Lower leg skin (tissue), 3 donors: ENCODE measurements at regions not wholly inside any gene's neighbourhood (a gene's known extent, or its start where the extent isn't known, plus 50 kb on each side); places are given as distances from the start of the nearest gene placed in this dataset.

ENCODE experiments used
- POLR2A ChIP-seq, 2 donors: fragments of 450-650 bp; IDR thresholded peaks; one replicate each; pipeline ENCODE4 v1.6.1; 2016 to 2017; ENCODE audit warnings: antibody characterized with exemption in 2 of 2, mild to moderate bottlenecking in 1 of 2, moderate library complexity in 1 of 2
- TF ChIP-seq, protein P1 (sequence below), 3 donors: fragments of 450-650 bp; IDR thresholded peaks; one replicate each; pipeline ENCODE4 v1.5.1; 2016; ENCODE audit warnings: antibody characterized with exemption in 3 of 3, mild to moderate bottlenecking in 3 of 3, moderate library complexity in 2 of 3

DNA sequence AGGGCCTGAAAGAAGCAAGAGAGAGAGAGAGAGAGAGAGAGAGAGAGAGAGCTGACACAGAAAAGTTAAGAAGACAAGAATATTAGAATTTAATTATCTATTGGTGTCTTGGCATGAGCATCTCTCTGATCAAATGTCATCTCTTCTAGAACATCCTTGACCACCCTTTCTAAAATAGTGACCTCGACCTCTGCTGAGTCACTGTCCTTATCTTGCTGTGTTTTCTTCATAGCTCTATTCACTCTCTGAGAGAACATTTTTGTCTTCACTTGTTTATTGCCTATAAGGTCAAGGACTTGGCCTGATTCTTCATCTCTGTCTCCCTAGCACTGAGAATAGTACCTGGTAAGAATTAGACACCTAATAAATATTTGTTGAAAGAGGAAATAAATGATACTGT lies 383.8 kb upstream of the RPS23 start:
- no peak for TF ChIP-seq POLR2A (IDR thresholded peaks at IDR 0.05)
- TF ChIP-seq, protein P1, sequence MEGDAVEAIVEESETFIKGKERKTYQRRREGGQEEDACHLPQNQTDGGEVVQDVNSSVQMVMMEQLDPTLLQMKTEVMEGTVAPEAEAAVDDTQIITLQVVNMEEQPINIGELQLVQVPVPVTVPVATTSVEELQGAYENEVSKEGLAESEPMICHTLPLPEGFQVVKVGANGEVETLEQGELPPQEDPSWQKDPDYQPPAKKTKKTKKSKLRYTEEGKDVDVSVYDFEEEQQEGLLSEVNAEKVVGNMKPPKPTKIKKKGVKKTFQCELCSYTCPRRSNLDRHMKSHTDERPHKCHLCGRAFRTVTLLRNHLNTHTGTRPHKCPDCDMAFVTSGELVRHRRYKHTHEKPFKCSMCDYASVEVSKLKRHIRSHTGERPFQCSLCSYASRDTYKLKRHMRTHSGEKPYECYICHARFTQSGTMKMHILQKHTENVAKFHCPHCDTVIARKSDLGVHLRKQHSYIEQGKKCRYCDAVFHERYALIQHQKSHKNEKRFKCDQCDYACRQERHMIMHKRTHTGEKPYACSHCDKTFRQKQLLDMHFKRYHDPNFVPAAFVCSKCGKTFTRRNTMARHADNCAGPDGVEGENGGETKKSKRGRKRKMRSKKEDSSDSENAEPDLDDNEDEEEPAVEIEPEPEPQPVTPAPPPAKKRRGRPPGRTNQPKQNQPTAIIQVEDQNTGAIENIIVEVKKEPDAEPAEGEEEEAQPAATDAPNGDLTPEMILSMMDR (IDR thresholded peaks at IDR 0.05), result no peak
